IgD-negative memory B cell (primary cell): ENCODE measurements at regions not wholly inside any gene's neighbourhood (a gene's known extent, or its start where the extent isn't known, plus 50 kb on each side); places are given as distances from the start of the nearest gene placed in this dataset.
A peak's percentile ranks its signal among the peaks of the same experiment; 100 is the strongest.

Source experiments
- H3K27ac Mint-ChIP-seq, 3 donors: one replicate each; pipeline ENCODE4 v1.8.0; 2020 to 2022; ENCODE audit warnings: mild to moderate bottlenecking in 3 of 3, mixed read lengths in 3 of 3, moderate library complexity in 1 of 3
- H3K27me3 Mint-ChIP-seq: one replicate; pipeline ENCODE4 v1.8.0; 2021; ENCODE audit warnings: mixed read lengths
- H3K36me3 Mint-ChIP-seq: one replicate; pipeline ENCODE4 v1.8.0; 2020; ENCODE audit warnings: mild to moderate bottlenecking, mixed read lengths
- H3K4me1 Mint-ChIP-seq, 3 donors: one replicate each; pipeline ENCODE4 v1.8.0; 2020 to 2022; ENCODE audit warnings: mixed read lengths in 3 of 3, mild to moderate bottlenecking in 1 of 3
- H3K4me3 Mint-ChIP-seq, 4 donors: one replicate each; pipeline ENCODE4 v1.8.0; 2020 to 2022; ENCODE audit warnings: mild to moderate bottlenecking in 4 of 4, mixed read lengths in 4 of 4, moderate library complexity in 3 of 4
- H3K9me3 Mint-ChIP-seq, 3 donors: one replicate each; pipeline ENCODE4 v1.8.0; 2020 to 2021; ENCODE audit warnings: mixed read lengths in 3 of 3, mild to moderate bottlenecking in 1 of 3

DNA sequence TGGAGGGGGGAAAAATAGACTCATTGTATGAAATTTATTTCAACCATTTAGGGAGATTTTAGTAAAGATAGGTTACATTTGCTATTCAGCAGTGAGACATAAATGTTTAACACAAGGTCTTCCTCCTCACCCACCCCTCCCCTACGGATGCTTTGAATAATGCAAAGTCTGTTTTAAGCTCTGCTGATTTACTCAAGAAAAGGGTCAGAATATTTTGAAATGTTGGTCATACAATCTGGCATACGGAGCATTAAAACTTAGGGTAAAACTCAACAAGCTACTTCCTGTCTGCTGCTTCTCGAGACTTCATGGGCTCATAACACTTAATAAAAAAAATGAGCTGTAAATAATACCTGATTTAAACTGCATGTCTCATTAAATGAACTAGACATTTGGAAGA is 156.3 kb downstream of the WNT5A start:
- H3K27ac Mint-ChIP-seq: no peak overlapping the region
- H3K9me3 Mint-ChIP-seq: peaks cover 1 to 4% (median 4%) of the 10 kb centered on the region in 3 donors
- no peaks in the 10 kb centered on the region for H3K27me3 Mint-ChIP-seq
- no peaks in the 10 kb centered on the region for H3K36me3 Mint-ChIP-seq
- H3K4me3 Mint-ChIP-seq: no peak overlapping the region
- H3K4me1 Mint-ChIP-seq: no peaks in the 10 kb centered on the region

DNA sequence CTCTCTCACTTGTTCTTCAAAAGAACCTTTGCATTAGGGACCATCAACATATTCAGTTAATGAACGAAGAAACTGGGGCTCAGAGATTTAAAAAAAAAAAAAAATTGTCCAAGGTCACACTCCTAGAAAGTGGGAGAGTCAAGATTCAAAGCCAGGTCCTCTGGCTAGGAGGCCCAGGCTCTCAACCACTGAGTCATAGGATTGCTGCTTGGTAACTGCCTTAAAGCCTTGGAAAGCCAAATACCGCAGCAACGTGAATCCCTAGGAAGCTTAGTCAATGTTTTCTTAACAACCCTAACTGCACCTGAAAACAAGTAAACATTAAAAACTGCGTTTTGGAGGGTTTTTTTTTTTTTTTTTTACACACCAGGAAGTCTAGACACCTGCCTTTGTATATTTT is 156.8 kb downstream of the WNT5A start:
- peaks cover 1 to 4% (median 4%) of the 10 kb centered on the region in 3 donors for H3K9me3 Mint-ChIP-seq
- H3K4me3 Mint-ChIP-seq: no peak overlapping the region
- H3K36me3 Mint-ChIP-seq: no peaks in the 10 kb centered on the region
- no peaks in the 10 kb centered on the region for H3K27me3 Mint-ChIP-seq
- no peak overlapping the region for H3K27ac Mint-ChIP-seq
- no peaks in the 10 kb centered on the region for H3K4me1 Mint-ChIP-seq

DNA sequence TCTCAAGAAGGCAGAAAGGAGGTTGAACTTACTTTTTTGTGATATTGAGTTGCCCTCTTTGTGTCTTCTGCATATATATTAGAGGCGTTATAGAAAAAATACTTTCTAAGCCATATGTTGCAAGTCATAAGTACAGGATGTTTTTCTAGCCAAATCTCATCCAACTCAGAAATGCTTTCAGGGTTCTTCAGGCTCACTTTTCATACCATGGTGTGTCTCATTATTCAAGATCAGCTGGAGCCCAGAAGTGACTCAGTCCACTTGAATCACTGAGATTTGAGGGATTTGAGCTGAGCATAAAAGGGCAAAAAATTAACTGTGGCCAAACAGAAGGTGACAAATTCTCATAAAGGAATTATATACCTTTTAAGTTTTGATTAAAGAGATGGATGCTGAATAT is 157.3 kb downstream of the WNT5A start:
- Mint-ChIP-seq H3K4me1 (no peaks in the 10 kb centered on the region), H3K9me3 (peaks cover 1 to 4% (median 4%) of the 10 kb centered on the region in 3 donors), H3K4me3 (no peak overlapping the region), H3K27me3 (no peaks in the 10 kb centered on the region), H3K27ac (no peak overlapping the region), H3K36me3 (no peaks in the 10 kb centered on the region)

DNA sequence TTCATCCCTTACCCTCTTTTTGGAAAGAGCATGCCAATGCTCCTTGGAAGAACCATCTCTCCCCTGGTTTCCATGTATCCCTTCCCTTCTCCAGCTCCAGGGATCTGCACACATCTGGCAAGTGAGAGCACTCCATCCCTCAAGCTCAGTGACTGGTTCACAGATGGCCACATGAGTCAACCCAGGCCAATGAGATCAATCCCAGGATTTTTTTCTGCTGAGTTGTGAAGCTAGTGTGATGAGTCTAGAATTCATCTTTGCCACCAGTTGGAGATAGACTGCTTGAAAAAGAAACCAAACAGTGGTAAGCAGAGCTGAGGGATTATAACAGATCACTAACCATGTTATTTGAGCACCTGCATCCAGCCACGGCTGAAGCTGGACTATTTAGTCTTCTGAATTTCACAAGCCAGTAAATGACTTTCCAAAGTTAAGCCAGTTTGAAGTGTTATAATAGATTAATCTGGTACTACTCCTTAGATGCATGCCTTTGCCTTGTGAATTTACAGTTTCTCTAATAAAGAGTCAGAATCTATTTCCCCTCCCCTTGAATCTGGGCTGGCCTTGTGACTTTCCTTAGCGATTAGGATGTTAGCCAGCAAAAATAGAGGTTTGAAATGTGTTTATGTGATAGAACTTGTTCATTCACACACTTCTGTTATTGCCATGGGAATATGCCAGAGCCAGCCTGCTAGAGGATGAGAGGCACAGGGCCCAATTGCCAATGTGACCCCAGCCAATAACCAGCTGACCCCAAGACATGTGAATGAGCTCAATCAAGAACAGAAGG is 159.8 kb downstream of the WNT5A start:
- Mint-ChIP-seq H3K27ac (no peak overlapping the region), H3K4me1 (no peaks in the 10 kb centered on the region), H3K9me3 (peaks cover 0 to 4% (median 1%) of the 10 kb centered on the region in 3 donors), H3K27me3 (no peaks in the 10 kb centered on the region), H3K4me3 (no peak overlapping the region), H3K36me3 (no peaks in the 10 kb centered on the region)

DNA sequence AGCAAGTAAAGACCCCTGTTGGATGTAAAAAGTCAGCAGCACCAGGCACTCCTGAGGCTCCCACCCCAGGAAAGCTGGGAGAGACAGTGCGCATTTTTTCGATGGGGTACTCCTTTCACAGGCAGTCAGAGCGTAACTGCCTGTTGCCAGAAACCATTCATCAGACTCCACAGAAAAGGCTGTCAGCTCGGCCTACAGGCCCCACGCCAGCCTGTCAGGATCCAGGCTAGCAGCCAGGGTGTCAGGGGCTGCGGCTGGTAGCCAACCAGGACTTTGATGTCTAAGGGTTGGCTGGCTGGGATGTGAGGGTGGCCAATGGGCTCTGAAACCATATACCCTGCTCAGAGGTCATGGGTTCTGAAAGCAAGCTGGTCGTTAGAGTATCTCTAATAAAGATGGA is 164.5 kb downstream of the WNT5A start:
- H3K9me3 Mint-ChIP-seq: peaks cover 0 to 1% (median 0%) of the 10 kb centered on the region in 3 donors
- peaks cover 2% of the 10 kb centered on the region for H3K36me3 Mint-ChIP-seq
- no peak overlapping the region for H3K4me3 Mint-ChIP-seq
- H3K27me3 Mint-ChIP-seq: peaks cover 2% of the 10 kb centered on the region
- H3K27ac Mint-ChIP-seq: no peak overlapping the region
- no peaks in the 10 kb centered on the region for H3K4me1 Mint-ChIP-seq

DNA sequence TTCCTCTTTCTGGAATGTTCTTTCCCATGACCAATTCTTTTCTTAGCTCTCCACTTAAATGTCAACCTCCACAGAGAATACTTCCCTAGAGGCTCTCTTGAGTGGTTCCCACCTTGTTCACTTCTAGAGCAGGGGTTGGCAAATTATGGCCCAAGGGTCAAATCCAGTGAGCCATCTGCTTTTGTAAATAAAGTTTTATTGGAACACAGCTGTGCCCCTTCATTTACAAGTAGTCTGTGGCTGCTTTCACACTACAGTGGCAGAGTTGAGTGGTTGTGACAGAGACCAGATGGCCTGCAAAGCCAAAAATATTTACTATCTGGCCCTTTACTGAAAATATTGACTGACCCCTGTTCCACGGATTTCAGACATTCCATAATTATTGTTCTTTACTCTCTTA is 166.2 kb downstream of the WNT5A start:
- no peak overlapping the region for H3K27ac Mint-ChIP-seq

DNA sequence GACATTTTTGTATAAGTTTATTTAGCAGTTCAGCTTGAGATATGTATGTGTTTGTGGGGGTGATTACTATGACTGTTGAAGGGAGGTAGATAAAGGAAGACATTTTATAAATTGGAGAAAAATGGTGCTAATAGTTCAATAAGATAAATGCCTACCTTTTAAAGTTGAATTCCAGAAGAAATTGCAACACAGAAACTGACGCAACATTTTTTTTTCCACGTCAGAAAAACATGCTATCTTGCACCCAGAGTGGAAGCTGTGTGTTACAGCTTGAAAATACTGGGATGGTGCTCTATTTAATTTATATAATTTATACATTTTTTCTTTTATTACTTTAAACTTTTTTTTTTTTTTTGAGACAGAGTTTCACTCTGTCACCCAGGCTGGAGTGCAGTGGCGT is 171.7 kb downstream of the WNT5A start:
- H3K9me3 Mint-ChIP-seq: peaks cover 0 to 2% (median 0%) of the 10 kb centered on the region in 3 donors
- H3K27me3 Mint-ChIP-seq: peaks cover 2% of the 10 kb centered on the region
- H3K27ac Mint-ChIP-seq: no peak overlapping the region
- H3K4me3 Mint-ChIP-seq: no peak overlapping the region
- H3K4me1 Mint-ChIP-seq: no peaks in the 10 kb centered on the region
- peaks cover 2% of the 10 kb centered on the region for H3K36me3 Mint-ChIP-seq

More for the DNA sequence above, 166.2 kb downstream of the WNT5A start:
- Mint-ChIP-seq H3K36me3 (peaks cover 2% of the 10 kb centered on the region), H3K27me3 (peaks cover 2% of the 10 kb centered on the region), H3K9me3 (peaks cover 0 to 2% (median 0%) of the 10 kb centered on the region in 3 donors), H3K4me1 (no peaks in the 10 kb centered on the region), H3K4me3 (no peak overlapping the region)

DNA sequence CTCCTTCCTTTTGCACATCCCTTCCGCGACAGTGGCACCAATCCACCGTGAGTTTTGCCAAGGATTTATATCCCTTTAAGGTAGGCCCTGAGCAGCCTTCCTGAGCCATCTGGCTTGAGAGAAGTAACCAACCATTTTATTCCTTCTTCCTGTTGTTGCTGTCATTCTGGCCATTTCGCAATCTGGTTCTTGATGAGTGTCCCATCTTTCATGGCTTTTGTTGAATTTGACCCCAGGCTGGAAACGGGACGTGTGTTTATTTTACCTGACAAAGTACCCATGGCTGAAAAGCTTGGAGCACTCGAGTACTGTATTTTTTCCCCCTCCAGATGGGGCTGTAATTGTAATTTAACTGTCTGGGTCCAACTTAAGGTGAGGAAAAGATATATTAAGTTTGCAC is 173.4 kb downstream of the WNT5A start:
- Mint-ChIP-seq H3K4me1 (no peaks in the 10 kb centered on the region), H3K4me3 (no peak overlapping the region), H3K36me3 (peaks cover 2% of the 10 kb centered on the region), H3K27ac (peak overlapping the region in 1 of 3 donors; percentile 36), H3K9me3 (peaks cover 0 to 2% (median 0%) of the 10 kb centered on the region in 3 donors), H3K27me3 (peaks cover under 1% of the 10 kb centered on the region)

DNA sequence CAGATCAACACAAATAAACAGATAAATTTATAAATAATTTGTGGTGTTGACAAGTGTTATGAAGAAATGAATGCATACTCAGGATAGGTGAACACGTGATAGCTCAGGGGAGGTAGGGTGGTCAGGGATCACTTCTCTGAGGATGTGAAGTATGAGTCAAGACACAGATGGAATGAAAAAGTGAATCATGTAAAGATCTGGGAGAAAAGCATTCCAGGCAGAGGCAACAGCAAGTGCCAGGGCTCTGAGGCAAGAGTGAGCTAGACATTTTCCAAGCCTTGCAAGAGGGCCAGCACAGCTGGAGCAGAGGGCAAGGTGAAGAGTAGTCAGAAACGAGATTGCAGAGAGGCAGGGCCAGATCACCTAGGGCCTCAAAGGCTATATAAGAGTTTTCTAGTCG is 177.8 kb downstream of the WNT5A start:
- H3K27me3 Mint-ChIP-seq: no peaks in the 10 kb centered on the region
- no peaks in the 10 kb centered on the region for H3K4me1 Mint-ChIP-seq
- H3K9me3 Mint-ChIP-seq: peaks cover 0 to 3% (median 2%) of the 10 kb centered on the region in 3 donors
- H3K36me3 Mint-ChIP-seq: peaks cover 2% of the 10 kb centered on the region
- H3K4me3 Mint-ChIP-seq: no peak overlapping the region
- no peak overlapping the region for H3K27ac Mint-ChIP-seq

DNA sequence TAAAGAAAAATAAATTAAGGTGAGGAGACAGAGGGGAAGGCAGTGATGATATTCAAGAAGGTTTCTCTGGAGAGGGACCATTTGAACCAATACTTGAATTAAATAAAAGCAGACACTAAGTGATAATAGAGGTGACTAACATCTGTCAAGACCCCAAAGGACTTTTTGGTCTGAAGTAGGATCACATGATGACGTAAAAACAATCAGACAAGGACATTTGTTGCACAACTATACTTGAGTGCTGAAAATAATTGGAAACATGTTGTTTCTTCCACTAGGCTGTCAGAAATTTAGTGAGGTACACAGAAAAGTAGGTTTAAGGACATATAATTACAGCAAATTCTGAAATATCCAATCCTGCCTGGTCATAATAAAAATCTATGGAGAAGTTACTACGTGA is 179.5 kb downstream of the WNT5A start:
- H3K27me3 Mint-ChIP-seq: no peaks in the 10 kb centered on the region
- peaks cover 2% of the 10 kb centered on the region for H3K36me3 Mint-ChIP-seq
- peaks cover 0 to 3% (median 2%) of the 10 kb centered on the region in 3 donors for H3K9me3 Mint-ChIP-seq
- no peak overlapping the region for H3K4me3 Mint-ChIP-seq
- H3K27ac Mint-ChIP-seq: no peak overlapping the region
- H3K4me1 Mint-ChIP-seq: peaks cover 0 to 1% (median 0%) of the 10 kb centered on the region in 3 donors

DNA sequence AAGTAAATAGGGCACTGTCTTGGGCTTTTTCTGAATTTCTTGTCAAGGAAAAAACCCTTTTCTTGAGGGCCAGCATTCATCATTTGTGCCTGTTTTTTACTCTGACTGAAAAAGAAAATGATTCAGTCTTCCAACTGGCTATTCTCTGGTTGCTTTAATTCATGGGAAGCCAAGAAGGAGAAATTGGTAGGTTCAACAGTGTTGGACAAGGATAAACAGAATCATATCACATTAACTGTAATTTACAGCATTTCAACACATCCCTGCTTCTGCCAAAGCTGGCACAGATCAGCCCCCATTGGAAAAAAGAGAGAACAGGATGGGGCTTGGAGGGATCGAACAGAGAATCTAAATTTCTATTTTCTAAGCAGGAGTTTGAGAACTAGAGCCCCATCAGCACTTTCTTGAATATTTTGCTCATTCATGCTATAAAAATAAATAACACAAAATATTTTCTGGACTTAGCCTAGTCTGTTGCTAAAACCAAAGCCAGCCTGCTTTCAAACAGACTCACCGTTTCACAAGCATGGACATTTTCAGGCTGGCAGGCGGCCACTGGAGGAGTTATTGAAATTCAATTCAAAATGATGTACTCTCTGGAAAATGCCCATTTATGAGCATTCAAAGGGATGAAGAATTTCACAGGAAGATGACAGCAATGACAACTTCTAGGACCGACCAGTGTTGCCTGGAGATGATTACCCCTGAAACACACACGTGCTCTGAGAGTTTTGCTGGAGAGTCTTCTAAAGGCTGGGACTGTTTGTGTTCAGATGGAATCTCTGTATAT is 181.2 kb downstream of the WNT5A start:
- no peaks in the 10 kb centered on the region for H3K27me3 Mint-ChIP-seq
- H3K4me1 Mint-ChIP-seq: peaks cover 0 to 1% (median 0%) of the 10 kb centered on the region in 3 donors
- H3K9me3 Mint-ChIP-seq: peaks cover 2 to 7% (median 6%) of the 10 kb centered on the region in 3 donors
- no peak overlapping the region for H3K4me3 Mint-ChIP-seq
- H3K27ac Mint-ChIP-seq: no peak overlapping the region
- H3K36me3 Mint-ChIP-seq: peaks cover 1% of the 10 kb centered on the region

DNA sequence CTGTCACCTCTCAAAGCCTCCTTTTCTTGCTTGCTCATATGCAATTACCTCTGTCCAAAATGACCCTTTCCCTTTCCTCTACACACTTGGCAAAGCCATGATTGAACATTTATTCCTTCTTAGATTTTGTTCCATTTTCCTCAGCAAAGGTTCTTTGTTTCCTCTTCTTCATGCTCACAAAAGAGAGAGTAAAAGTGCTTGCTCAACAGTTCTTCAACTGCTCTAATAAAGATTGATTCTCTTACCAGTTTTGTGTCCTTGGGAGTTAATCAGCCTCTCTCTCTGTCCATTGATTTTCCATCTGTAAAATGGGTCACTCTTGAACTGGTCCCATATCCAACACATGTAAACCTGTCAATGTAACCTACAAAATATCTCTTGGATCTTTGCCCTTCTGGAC is 186.4 kb downstream of the WNT5A start:
- no peak overlapping the region for H3K4me3 Mint-ChIP-seq
- no peaks in the 10 kb centered on the region for H3K36me3 Mint-ChIP-seq
- H3K4me1 Mint-ChIP-seq: peaks cover 0 to 1% (median 0%) of the 10 kb centered on the region in 3 donors
- H3K9me3 Mint-ChIP-seq: peaks cover 3 to 13% (median 5%) of the 10 kb centered on the region in 3 donors
- H3K27ac Mint-ChIP-seq: no peak overlapping the region
- H3K27me3 Mint-ChIP-seq: no peaks in the 10 kb centered on the region

DNA sequence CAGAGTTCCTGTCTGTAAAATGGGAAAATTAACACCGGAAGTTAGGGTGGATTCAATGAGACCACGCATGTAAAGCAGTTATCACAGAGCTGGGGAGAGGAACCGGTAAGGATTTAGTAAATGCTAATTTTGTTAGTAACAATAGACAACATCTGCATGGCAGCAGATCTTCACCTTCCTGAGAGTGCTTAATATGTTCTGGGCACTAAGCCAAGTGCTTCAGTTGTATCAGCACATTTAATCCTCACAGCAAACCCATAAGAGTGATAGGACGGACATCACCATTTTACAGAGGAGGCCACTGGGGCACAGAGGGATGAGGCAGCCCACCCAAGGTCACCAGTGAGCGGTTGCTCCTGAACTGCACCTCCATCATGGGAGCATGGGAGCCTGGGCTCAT is 189.4 kb downstream of the WNT5A start:
- H3K9me3 Mint-ChIP-seq: peaks cover 3 to 16% (median 6%) of the 10 kb centered on the region in 3 donors
- no peaks in the 10 kb centered on the region for H3K36me3 Mint-ChIP-seq
- no peak overlapping the region for H3K4me3 Mint-ChIP-seq
- H3K27ac Mint-ChIP-seq: no peak overlapping the region
- H3K4me1 Mint-ChIP-seq: no peaks in the 10 kb centered on the region
- no peaks in the 10 kb centered on the region for H3K27me3 Mint-ChIP-seq

DNA sequence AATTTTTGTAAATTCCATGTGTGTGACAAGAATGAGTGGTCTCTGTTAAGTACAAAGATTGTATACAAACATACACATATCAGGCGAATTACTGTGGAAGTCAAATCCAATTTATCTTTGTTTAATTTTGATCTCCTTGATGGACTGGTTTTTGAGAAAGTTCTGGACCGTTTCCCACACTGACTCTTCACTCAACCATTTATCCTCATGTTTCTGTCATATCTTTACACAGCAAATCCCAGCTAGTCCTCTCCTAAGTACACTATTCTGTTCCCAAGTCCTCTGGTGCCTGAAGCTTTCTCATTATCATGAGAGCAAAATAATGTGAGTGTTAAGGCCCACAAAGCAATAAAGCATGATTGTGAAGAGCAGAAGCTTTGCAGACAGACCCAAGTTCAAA is 189.9 kb downstream of the WNT5A start:
- Mint-ChIP-seq H3K4me1 (no peaks in the 10 kb centered on the region), H3K4me3 (no peak overlapping the region), H3K9me3 (peaks cover 3 to 16% (median 6%) of the 10 kb centered on the region in 3 donors), H3K27me3 (no peaks in the 10 kb centered on the region), H3K36me3 (no peaks in the 10 kb centered on the region), H3K27ac (no peak overlapping the region)

DNA sequence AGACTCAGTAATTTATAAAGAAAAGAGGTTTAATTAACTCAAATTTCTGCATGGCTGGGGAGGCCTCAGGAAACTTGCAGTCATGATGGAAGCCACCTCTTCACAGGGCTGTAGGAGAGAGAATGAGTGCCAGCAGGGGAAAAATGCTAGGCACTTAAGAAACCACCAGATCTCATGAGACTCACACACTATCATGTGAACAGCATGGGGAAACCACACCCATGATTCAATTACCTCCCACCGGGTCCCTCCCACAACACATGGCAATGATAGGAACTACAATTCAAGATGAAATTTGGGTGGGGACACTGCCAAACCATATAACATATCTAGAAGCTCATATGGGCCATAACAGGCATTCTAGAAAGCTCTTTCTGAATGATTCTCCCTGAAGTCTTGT is 190.3 kb downstream of the WNT5A start:
- no peak overlapping the region for H3K27ac Mint-ChIP-seq
- no peak overlapping the region for H3K4me3 Mint-ChIP-seq
- no peaks in the 10 kb centered on the region for H3K4me1 Mint-ChIP-seq
- peaks cover 3 to 16% (median 6%) of the 10 kb centered on the region in 3 donors for H3K9me3 Mint-ChIP-seq
- no peaks in the 10 kb centered on the region for H3K27me3 Mint-ChIP-seq
- no peaks in the 10 kb centered on the region for H3K36me3 Mint-ChIP-seq
